B cell (primary cell): ENCODE measurements at regions not wholly inside any gene's neighbourhood (a gene's known extent, or its start where the extent isn't known, plus 50 kb on each side); places are given as distances from the start of the nearest gene placed in this dataset.

ENCODE experiments used
- ATAC-seq: fragments of 200-7000 bp; cut with Tn5 transposase; one replicate; pipeline ENCODE4 v1.10.0; 2021; ENCODE audit warnings: low read depth, mild to moderate bottlenecking, moderate number of reproducible peaks, moderate library complexity
- CTCF ChIA-PET: fragments of 350-600 bp; sonication (Branson Sonifier 250); formaldehyde crosslinking; loops from one replicate; lab custom pipeline; 2021; ENCODE audit warnings: antibody characterized with exemption, inconsistent platforms; lab: Charles Lee
- POLR2A ChIA-PET: fragments of 350-600 bp; sonication (Branson Sonifier 250); formaldehyde crosslinking; loops from one replicate; lab custom pipeline; 2021; ENCODE audit warnings: antibody characterized with exemption; lab: Charles Lee
- DNase-seq: peaks from one replicate; pipeline ENCODE4 v3.0.0; 2013
- H2AFZ ChIP-seq: 2 replicates; pipeline ENCODE4 v1.6.1; 2012; ENCODE audit warnings: mild to moderate bottlenecking, low read depth, low read length; ENCODE audit not compliant: insufficient read depth, poor library complexity, severe bottlenecking
- H3K27ac ChIP-seq, 2 donors: 1 replicate in 1 of 2; 2 replicates in 1 of 2; pipeline ENCODE4 v1.5.1; 2012 to 2013; ENCODE audit warnings: low read length in 2 of 2, mild to moderate bottlenecking in 2 of 2, moderate library complexity in 1 of 2
- H3K27me3 ChIP-seq, 4 experiments: fragments of 200-600 bp in 1 of 4; sonication (generic) in 1 of 4; replicated peaks in 1 of 4; 1 replicate in 2 of 4; 2 replicates in 2 of 4; pipeline versions ENCODE4 v1.6.1 to v1.7.0; 2013 to 2016; ENCODE audit warnings: low read length in 3 of 4, mild to moderate bottlenecking in 2 of 4, mixed read lengths in 1 of 4, moderate library complexity in 1 of 4; ENCODE audit not compliant: insufficient read depth in 4 of 4, control insufficient read depth in 3 of 4; ENCODE audit errors: control extremely low read depth in 1 of 4
- H3K36me3 ChIP-seq, 2 experiments: replicated peaks in 1 of 2; 1 replicate in 1 of 2; 2 replicates in 1 of 2; pipeline versions ENCODE4 v1.6.1 to v1.7.1; 2013; ENCODE audit warnings: low read length in 1 of 2; ENCODE audit not compliant: insufficient read depth in 2 of 2, control insufficient read depth in 1 of 2; ENCODE audit errors: control extremely low read depth in 1 of 2, extremely low read depth in 1 of 2
- H3K4me1 ChIP-seq, 2 donors: fragments of 200-600 bp in 1 of 2; sonication (generic) in 1 of 2; 1 replicate in 1 of 2; 2 replicates in 1 of 2; pipeline versions ENCODE4 v1.5.1 to v1.6.1; 2013 to 2017; ENCODE audit warnings: low read length in 2 of 2; ENCODE audit not compliant: control insufficient read depth in 2 of 2, insufficient read depth in 2 of 2
- H3K4me2 ChIP-seq: replicated peaks from 2 replicates; pipeline ENCODE3; 2012; ENCODE audit warnings: mild to moderate bottlenecking, low read depth, low read length; ENCODE audit not compliant: poor library complexity, severe bottlenecking
- H3K4me3 ChIP-seq, 5 experiments: fragments of 200-600 bp in 1 of 5; sonication (generic) in 1 of 5; 1 replicate in 3 of 5; 2 replicates in 2 of 5; pipeline versions ENCODE4 v1.5.1 to v1.7.0; 2011 to 2016; ENCODE audit warnings: low read length in 4 of 5, mild to moderate bottlenecking in 4 of 5, low read depth in 2 of 5, control low read depth in 1 of 5, moderate library complexity in 1 of 5; ENCODE audit not compliant: insufficient read depth in 1 of 5; ENCODE audit errors: control extremely low read depth in 1 of 5, extremely low read depth in 1 of 5
- H3K79me2 ChIP-seq: fragments of 200-600 bp; sonication (generic); one replicate; pipeline ENCODE4 v1.6.0; 2016; ENCODE audit warnings: low read length; ENCODE audit not compliant: control insufficient read depth, insufficient read depth
- H3K9ac ChIP-seq: fragments of 200-600 bp; sonication (generic); 2 replicates; pipeline ENCODE4 v1.6.1; 2017; ENCODE audit warnings: mild to moderate bottlenecking, low read length, moderate library complexity
- H3K9me3 ChIP-seq, 3 donors: one replicate each; pipeline versions ENCODE4 v1.6.1 to v1.7.1; 2013; ENCODE audit warnings: low read length in 2 of 3; ENCODE audit not compliant: control insufficient read depth in 2 of 3, insufficient read depth in 1 of 3; ENCODE audit errors: control extremely low read depth in 1 of 3
- H4K20me1 ChIP-seq: 2 replicates; pipeline ENCODE4 v1.6.0; 2012; ENCODE audit warnings: mild to moderate bottlenecking, low read length; ENCODE audit not compliant: insufficient read depth, control insufficient read depth, poor library complexity, severe bottlenecking
- H3K27ac Mint-ChIP-seq: one replicate; pipeline ENCODE4 v1.8.0; 2021; ENCODE audit warnings: mixed read lengths
- H3K27me3 Mint-ChIP-seq: one replicate; pipeline ENCODE4 v1.8.0; 2021; ENCODE audit warnings: mixed read lengths
- H3K4me1 Mint-ChIP-seq: one replicate; pipeline ENCODE4 v1.8.0; 2021; ENCODE audit warnings: mixed read lengths
- H3K4me3 Mint-ChIP-seq: one replicate; pipeline ENCODE4 v1.8.0; 2021; ENCODE audit warnings: mixed read lengths
- H3K9me3 Mint-ChIP-seq: one replicate; pipeline ENCODE4 v1.8.0; 2022; ENCODE audit warnings: mixed read lengths; ENCODE audit not compliant: insufficient read depth
- EZH2 ChIP-seq: IDR thresholded peaks from 2 replicates; pipeline ENCODE4 v1.6.1; 2012; ENCODE audit warnings: borderline replicate concordance, low read depth, mild to moderate bottlenecking, moderate library complexity, low read length; ENCODE audit not compliant: insufficient read depth, poor library complexity, severe bottlenecking
- WGBS: methylation state at CpG from one replicate; pipeline ENCODE4 v1.1.5; 2013; ENCODE audit warnings: missing lambda C conversion rate; ENCODE audit not compliant: insufficient coverage; 5-methylcytosine and 5-hydroxymethylcytosine counted together
- intact Hi-C: fragments of 100-400 bp; cut with micrococcal nuclease; formaldehyde crosslinking; loops from one replicate; pipeline ENCODE4 v1.10.0; 2022
- TF ChIP-seq, protein P1 (sequence below): fragments of 200-600 bp; IDR thresholded peaks from one replicate; pipeline ENCODE4 v1.8.0; 2022; ENCODE audit warnings: antibody characterized with exemption, mild to moderate bottlenecking

- Histone ChIP-seq H3K4me3 (no peak overlapping the region), H2AFZ (no peak overlapping the region), H3K4me1 (no peaks in the 10 kb centered on the region), H3K4me2 (no peak overlapping the region), H3K79me2 (no peaks in the 10 kb centered on the region), H3K9me3 (peaks cover 0 to 3% (median 0%) of the 10 kb centered on the region in 3 donors), H4K20me1 (no peaks in the 10 kb centered on the region), H3K9ac (no peak overlapping the region), H3K27me3 (no peaks in the 10 kb centered on the region), H3K27ac (no peak overlapping the region), H3K36me3 (no peaks in the 10 kb centered on the region)
- no peak for TF ChIP-seq EZH2
- TF ChIP-seq, protein P1, sequence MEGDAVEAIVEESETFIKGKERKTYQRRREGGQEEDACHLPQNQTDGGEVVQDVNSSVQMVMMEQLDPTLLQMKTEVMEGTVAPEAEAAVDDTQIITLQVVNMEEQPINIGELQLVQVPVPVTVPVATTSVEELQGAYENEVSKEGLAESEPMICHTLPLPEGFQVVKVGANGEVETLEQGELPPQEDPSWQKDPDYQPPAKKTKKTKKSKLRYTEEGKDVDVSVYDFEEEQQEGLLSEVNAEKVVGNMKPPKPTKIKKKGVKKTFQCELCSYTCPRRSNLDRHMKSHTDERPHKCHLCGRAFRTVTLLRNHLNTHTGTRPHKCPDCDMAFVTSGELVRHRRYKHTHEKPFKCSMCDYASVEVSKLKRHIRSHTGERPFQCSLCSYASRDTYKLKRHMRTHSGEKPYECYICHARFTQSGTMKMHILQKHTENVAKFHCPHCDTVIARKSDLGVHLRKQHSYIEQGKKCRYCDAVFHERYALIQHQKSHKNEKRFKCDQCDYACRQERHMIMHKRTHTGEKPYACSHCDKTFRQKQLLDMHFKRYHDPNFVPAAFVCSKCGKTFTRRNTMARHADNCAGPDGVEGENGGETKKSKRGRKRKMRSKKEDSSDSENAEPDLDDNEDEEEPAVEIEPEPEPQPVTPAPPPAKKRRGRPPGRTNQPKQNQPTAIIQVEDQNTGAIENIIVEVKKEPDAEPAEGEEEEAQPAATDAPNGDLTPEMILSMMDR, result no peak
- ChIA-PET POLR2A (no interaction called here), CTCF (no interaction called here)
- Mint-ChIP-seq H3K9me3 (no peaks in the 10 kb centered on the region), H3K27ac (no peak overlapping the region), H3K4me3 (no peak overlapping the region), H3K27me3 (no peaks in the 10 kb centered on the region), H3K4me1 (no peaks in the 10 kb centered on the region)
- 95% methylated on average over 2 of the region's 3 CpGs for WGBS
- no peak for DNase-seq
- ATAC-seq, result no peak
- intact Hi-C loops, result no loop called here
These were observed 587.0 kb upstream of the GRM7 start for GRCh38 chr3:6273878-6274277.

DNA sequence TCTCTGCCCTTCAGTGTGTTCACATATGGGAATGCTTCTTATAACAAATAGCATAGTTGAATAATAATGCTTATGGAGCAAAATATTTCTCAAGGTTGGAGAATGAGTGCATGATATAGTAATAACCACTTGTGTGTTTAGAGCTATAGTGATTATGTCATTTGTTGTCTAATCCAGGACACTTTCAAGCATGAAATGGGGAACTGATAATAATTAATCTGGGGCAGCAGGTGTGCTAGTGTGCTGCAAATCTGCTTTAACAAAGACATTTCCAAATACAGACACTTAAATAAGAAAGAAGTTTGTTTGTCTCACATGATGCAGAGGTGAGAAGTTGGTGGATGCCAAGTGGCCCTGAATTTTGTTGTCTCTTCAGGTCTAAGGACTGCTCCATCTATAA is 579.3 kb upstream of the GRM7 start:
- Histone ChIP-seq H2AFZ (no peak overlapping the region), H3K4me3 (no peak overlapping the region), H3K4me2 (peak overlapping the region; percentile 6), H3K9ac (no peak overlapping the region), H3K36me3 (no peaks in the 10 kb centered on the region), H3K27me3 (no peaks in the 10 kb centered on the region), H4K20me1 (no peaks in the 10 kb centered on the region), H3K9me3 (peaks cover 0 to 1% (median 0%) of the 10 kb centered on the region in 3 donors), H3K79me2 (no peaks in the 10 kb centered on the region), H3K27ac (no peak overlapping the region), H3K4me1 (peaks cover 16 to 28% of the 10 kb centered on the region in 2 donors)
- ATAC-seq, result peak; percentile 53
- peak; percentile 7 for DNase-seq
- no peaks in the 10 kb centered on the region for H3K27me3 Mint-ChIP-seq
- H3K4me1 Mint-ChIP-seq, result peaks cover 34% of the 10 kb centered on the region
- no peaks in the 10 kb centered on the region for H3K9me3 Mint-ChIP-seq
- H3K27ac Mint-ChIP-seq, result peak overlapping the region; percentile 47
- TF ChIP-seq EZH2, result no peak
- TF ChIP-seq, protein P1, result no peak
- ChIA-PET CTCF (no interaction called here), POLR2A (no interaction called here)
- intact Hi-C loops, result no loop called here
- H3K4me3 Mint-ChIP-seq, result peak overlapping the region; percentile 40
